CD4-positive, alpha-beta T cell treated with Interleukin-21 for 1 hour (primary cell): ENCODE measurements at regions not wholly inside any gene's neighbourhood (a gene's known extent, or its start where the extent isn't known, plus 50 kb on each side); places are given as distances from the start of the nearest gene placed in this dataset.

Experiments used
- DNase-seq: peaks from one replicate; pipeline ENCODE4 v3.0.0-alpha.2; 2020

- no peak for DNase-seq
Observed at GRCh38 chr19:30762651-30763050, 390.5 kb downstream of the ZNF536 start.

DNA sequence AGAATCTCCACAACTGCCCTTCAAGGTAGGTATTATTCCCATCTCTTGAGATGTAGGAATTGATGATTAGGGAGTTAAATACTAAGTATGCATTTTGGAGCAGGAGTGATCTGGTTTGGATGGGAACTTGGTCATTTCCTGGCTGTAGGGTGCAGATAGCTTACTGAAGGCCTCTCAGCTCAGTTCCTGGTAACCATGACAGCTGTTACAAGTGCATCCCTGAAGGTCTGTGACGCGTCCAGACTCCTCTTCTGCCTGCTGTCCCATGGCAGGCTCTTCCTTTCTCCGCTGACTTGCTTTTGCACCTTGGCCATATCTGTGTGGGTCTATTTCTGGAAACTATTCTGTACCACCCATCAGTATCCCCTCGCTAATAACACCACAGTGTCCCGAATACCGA, 387.8 kb downstream of the ZNF536 start:
- no peak for DNase-seq

DNA sequence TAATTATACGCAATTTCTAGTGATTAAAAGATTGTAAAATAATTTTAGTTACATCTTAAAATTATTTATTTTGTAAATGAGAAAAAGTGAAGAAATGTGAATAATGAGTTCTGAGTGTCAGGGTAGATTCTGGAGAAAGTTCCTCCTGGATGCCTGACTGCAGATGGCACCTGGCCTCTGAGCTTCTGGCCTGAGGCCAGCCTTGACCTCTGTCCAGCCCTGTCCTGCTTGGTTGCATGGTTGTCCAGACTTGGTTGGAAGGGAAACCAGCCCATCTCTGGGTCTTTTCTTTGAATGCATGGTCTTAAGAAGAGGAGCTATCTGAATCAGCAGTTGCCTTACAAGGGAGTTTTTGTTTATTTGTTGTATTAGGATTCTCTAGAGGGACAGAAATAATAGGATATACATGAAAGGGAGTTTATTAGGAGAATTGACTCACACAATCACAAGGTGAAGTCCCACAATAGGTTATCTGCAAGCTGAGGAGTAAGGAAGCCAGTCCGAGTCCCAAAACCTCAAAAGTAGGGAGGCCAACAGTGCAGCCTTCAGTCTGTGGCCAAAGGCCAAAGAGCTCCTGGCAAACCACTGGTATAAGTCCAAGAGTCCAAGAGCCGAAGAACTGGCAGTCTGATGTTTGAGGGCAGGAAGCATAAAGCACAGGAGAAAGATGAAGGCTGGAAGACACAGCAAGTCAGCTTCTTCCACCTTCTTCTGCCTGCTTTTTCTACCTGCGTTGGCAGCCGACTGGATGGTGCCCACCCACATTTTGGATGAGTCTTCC, 385.8 kb downstream of the ZNF536 start:
- no peak for DNase-seq

GRCh38 chr19:30757104-30757836, 385.1 kb downstream of the ZNF536 start:
- DNase-seq: no peak

GRCh38 chr19:30755581-30755980, 383.4 kb downstream of the ZNF536 start:
- DNase-seq: no peak

- DNase-seq: no peak
Observed at GRCh38 chr19:30754162-30754561, 382.0 kb downstream of the ZNF536 start.

DNA sequence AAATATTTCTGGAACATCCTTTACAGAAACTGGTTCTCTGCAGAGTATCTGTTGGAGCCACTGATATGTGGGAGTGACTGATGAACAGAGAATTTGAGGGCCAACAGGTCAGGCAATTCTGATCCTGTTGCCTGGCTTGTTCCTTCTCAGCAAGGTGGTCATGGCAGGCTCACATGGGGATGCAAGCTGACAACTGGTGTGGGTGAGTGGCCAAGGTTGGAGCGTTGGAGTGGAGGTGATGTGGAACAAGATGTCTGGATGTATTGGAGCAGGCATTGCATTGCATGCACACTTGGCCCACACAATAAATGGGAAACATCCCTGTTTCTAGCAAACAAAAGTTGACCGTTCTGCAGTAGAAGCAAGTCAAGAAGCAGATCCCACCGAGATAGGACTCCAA, 380.7 kb downstream of the ZNF536 start:
- no peak for DNase-seq

GRCh38 chr19:30752201-30752600, 380.0 kb downstream of the ZNF536 start:
- no peak for DNase-seq

DNA sequence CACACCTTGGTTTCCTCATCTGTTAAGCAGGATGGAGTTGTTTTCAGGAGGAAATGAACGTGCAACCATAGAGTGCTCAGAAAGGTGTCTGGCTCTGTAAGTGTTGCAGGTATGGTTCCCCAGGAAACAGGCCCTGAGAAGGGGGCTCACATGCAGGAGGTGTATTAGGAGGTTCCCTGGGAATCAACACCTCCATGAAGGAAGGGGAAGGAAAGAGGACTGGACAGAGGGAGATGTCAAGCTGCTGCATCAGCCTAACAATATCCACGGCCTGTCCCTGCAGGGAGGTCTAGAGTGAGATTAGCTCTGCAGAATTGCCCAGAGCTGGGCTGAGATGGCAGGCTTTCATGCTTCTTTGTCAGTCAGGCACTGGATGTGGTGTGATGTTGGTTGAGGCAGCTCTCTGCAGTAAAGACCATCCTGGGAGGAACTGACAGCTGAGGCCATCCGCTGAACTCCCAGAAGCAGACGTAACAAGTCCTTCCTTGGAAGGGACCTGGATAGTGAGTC, 373.3 kb downstream of the ZNF536 start:
- no peak for DNase-seq

GRCh38 chr19:30744741-30745475, 372.7 kb downstream of the ZNF536 start:
- no peak for DNase-seq

- DNase-seq: no peak
Observed at GRCh38 chr19:30743702-30744101, 371.5 kb downstream of the ZNF536 start.

DNA sequence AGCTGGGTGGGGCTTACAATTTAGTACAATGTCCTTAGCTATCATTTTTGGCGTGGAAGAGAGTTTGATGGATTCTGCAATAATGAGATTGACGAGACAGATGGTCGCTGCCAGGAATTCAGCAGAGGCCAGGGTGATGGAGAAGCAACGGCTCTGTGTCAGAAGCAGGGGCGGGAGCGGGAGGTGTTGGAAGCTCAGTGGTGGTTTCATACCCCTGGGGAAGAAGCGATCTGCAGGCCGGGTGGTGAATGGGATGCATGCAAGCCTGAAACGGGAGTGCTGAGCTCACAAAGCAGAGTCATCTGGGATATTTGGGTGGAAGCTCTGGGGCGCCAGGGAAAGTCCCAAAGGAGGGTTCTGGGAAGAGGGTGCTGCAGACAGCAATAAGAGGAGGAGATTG, 370.8 kb downstream of the ZNF536 start:
- DNase-seq: no peak

DNA sequence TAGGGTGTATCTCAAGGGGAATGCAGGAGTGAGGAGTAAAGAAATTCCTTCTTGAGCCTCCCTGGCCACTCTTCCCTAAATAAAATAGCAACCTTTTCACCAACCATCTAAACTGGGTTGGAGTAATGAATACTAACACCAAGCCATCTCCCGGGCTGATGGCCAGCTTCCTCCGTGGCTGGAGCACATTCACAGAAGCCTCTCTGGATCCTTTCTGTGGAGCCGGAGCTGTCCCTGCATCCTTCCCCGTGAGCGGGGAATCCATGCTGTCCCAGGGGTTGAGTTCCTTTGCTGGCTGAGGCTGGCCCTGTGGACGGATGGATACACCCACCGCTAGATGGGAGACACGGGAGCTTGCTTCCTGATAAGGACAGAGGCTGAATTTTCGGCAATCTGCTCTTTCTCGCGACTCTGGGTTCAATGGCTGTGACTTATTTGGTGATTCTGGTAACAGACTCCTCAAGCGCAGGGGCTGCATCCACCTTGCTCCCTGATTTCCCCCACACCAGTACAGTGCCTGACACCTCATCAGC, 370.3 kb downstream of the ZNF536 start:
- DNase-seq: no peak

- DNase-seq: no peak
Observed at GRCh38 chr19:30741566-30741965, 369.4 kb downstream of the ZNF536 start.

- DNase-seq: no peak
Observed at GRCh38 chr19:30739394-30739793, 367.2 kb downstream of the ZNF536 start.

- DNase-seq: no peak
Observed at GRCh38 chr19:30738047-30738446, 365.9 kb downstream of the ZNF536 start.

GRCh38 chr19:30734669-30735068, 362.5 kb downstream of the ZNF536 start:
- no peak for DNase-seq

DNA sequence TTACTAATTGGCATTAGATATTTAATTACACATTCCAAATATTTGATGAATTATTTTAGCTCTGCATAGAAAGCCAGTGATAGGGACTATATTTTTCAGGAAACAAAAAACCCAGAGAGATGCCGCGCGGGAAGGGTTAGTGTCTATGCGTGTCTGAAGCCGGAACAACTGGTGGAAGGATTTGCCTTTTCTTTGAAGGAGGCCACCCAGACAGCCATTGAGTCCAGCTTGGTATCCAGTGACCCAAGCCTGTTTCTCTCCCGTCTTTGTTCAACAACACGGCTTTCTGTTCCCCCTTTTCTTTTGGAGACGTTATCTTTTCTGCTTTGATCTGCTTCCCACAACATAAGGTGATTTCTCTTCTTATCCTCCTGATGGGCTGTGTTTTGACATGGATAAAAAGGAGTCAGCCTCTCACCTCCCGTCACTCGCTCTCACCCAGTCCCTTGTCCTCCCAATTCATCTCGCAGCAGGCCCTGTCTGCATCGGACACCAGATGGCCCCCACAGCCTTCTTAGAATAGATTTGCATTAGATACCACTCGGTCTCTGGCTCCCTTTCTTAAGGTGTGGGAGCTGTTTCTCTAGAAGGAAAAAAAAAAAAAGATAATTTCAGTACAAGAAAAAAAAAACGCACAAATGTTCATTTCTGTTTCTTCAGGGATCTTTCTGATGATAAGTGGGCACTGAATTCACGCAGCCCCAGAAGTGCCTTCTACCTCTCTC, 361.8 kb downstream of the ZNF536 start:
- no peak for DNase-seq

- no peak for DNase-seq
Observed at GRCh38 chr19:30731591-30731990, 359.4 kb downstream of the ZNF536 start.

GRCh38 chr19:30729451-30729850, 357.3 kb downstream of the ZNF536 start:
- no peak for DNase-seq

DNA sequence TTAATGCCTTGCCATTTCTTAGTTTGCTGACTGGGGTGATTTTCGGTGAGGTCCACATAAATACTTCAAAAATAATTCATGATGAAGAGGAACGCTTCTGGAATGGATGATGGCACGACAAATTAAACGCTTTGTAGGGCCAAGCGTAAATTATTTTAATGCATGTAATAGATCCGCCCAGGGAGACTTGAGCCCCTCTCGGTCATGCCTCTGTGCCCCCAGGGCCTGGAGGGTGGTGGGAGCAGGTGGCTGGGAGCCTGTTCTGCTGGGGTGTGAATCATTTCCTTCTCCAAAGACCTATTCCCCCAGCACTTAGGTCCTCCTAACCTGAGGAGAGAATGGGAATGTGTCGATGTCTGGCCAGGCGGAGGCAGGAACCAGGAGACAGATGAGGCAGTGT, 350.6 kb downstream of the ZNF536 start:
- no peak for DNase-seq

DNA sequence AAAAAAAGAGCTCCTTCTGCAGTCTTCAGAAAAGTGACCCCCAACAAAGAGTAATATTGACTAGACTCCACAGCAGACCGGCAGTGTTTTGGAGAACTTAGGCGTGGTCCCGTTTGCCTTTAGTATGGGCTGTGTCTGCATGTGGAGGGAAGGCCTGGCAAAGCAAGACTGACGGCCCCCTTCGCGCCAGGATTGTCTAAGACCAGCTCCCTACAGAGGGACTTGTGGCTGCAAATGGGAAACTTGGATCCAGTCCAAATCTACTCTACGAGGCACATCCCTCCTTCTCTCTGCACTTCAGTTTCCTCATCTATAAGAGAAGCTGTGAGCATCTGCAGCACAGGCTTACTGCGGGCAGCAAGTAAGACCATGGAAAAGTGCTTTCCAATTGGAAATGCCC, 350.0 kb downstream of the ZNF536 start:
- DNase-seq: no peak

- DNase-seq: no peak
Observed at GRCh38 chr19:30719999-30720345, 347.8 kb downstream of the ZNF536 start.
